ENCODE measurements at regions not wholly inside any gene's neighbourhood (a gene's known extent, or its start where the extent isn't known, plus 50 kb on each side); places are given as distances from the start of the nearest gene placed in this dataset.

DNA sequence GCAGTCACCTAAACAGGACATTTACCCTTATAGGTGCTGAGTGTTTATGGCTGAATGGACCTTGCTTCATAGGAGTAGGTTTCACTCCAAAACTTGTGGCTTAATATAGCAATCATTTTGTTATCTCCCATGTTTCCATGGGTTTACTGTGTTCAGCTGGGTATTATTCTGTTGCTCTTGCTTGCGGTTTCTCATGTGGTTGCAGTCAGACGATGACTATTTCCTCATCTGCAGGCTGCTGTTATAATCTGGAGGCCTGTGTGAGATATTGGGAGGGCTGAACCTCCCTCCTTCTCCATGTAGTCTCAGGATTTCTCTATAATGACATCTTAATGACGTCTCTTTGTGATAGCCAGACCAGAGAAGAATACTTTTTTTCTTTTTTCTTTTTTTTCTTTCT is 98.1 kb downstream of the ZPLD1 start:
- TF ChIP-seq, protein P1, sequence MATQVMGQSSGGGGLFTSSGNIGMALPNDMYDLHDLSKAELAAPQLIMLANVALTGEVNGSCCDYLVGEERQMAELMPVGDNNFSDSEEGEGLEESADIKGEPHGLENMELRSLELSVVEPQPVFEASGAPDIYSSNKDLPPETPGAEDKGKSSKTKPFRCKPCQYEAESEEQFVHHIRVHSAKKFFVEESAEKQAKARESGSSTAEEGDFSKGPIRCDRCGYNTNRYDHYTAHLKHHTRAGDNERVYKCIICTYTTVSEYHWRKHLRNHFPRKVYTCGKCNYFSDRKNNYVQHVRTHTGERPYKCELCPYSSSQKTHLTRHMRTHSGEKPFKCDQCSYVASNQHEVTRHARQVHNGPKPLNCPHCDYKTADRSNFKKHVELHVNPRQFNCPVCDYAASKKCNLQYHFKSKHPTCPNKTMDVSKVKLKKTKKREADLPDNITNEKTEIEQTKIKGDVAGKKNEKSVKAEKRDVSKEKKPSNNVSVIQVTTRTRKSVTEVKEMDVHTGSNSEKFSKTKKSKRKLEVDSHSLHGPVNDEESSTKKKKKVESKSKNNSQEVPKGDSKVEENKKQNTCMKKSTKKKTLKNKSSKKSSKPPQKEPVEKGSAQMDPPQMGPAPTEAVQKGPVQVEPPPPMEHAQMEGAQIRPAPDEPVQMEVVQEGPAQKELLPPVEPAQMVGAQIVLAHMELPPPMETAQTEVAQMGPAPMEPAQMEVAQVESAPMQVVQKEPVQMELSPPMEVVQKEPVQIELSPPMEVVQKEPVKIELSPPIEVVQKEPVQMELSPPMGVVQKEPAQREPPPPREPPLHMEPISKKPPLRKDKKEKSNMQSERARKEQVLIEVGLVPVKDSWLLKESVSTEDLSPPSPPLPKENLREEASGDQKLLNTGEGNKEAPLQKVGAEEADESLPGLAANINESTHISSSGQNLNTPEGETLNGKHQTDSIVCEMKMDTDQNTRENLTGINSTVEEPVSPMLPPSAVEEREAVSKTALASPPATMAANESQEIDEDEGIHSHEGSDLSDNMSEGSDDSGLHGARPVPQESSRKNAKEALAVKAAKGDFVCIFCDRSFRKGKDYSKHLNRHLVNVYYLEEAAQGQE (IDR thresholded peaks at IDR 0.05; ENCODE audit: insufficient replicate concordance, low read depth): no peak
- TF ChIP-seq, protein P2, sequence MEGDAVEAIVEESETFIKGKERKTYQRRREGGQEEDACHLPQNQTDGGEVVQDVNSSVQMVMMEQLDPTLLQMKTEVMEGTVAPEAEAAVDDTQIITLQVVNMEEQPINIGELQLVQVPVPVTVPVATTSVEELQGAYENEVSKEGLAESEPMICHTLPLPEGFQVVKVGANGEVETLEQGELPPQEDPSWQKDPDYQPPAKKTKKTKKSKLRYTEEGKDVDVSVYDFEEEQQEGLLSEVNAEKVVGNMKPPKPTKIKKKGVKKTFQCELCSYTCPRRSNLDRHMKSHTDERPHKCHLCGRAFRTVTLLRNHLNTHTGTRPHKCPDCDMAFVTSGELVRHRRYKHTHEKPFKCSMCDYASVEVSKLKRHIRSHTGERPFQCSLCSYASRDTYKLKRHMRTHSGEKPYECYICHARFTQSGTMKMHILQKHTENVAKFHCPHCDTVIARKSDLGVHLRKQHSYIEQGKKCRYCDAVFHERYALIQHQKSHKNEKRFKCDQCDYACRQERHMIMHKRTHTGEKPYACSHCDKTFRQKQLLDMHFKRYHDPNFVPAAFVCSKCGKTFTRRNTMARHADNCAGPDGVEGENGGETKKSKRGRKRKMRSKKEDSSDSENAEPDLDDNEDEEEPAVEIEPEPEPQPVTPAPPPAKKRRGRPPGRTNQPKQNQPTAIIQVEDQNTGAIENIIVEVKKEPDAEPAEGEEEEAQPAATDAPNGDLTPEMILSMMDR (IDR thresholded peaks at IDR 0.05; ENCODE audit: insufficient read depth, low read length): no peak

All from HL-60 (cell line).